ENCODE measurements at regions not wholly inside any gene's neighbourhood (a gene's known extent, or its start where the extent isn't known, plus 50 kb on each side); places are given as distances from the start of the nearest gene placed in this dataset.
"Not testable (repeated sequence)": the region's sequence is repeated elsewhere in the genome, so short reads cannot be mapped to it uniquely, and the experiment has no call there.

- no peak for FAIRE-seq
- no peak for DNase-seq (ENCODE audit: extremely low spot score, insufficient read length, low read depth)
These were observed 243.7 kb downstream of the SMAD2 start for GRCh38 chr18:47686806-47687205.

GRCh38 chr18:47683774-47684173 is 246.7 kb downstream of the SMAD2 start:
- DNase-seq (ENCODE audit: extremely low spot score, insufficient read length, low read depth) = no peak

GRCh38 chr18:47682876-47683275 is 247.6 kb downstream of the SMAD2 start:
- no peak for DNase-seq (ENCODE audit: extremely low spot score, insufficient read length, low read depth)
- FAIRE-seq = no peak

More at GRCh38 chr18:47683774-47684173, 246.7 kb downstream of the SMAD2 start:
- no peak for FAIRE-seq

GRCh38 chr18:47680488-47680887 is 250.0 kb downstream of the SMAD2 start:
- no peak for DNase-seq (ENCODE audit: extremely low spot score, insufficient read length, low read depth)
- FAIRE-seq = peak; percentile 59

GRCh38 chr18:47679864-47680263 is 250.6 kb downstream of the SMAD2 start:
- DNase-seq (ENCODE audit: extremely low spot score, insufficient read length, low read depth) (no peak), FAIRE-seq (no peak)

- no peak for DNase-seq (ENCODE audit: extremely low spot score, insufficient read length, low read depth)
- no peak for FAIRE-seq
These were observed 252.5 kb downstream of the SMAD2 start for GRCh38 chr18:47677952-47678351.

- no peak for FAIRE-seq
- DNase-seq (ENCODE audit: extremely low spot score, insufficient read length, low read depth) = no peak
These were observed 260.6 kb downstream of the SMAD2 start for GRCh38 chr18:47669815-47670214.

- FAIRE-seq (no peak), DNase-seq (ENCODE audit: extremely low spot score, insufficient read length, low read depth) (no peak)
These were observed 272.0 kb downstream of the SMAD2 start for GRCh38 chr18:47658498-47658897.

- DNase-seq (ENCODE audit: extremely low spot score, insufficient read length, low read depth) = no peak
- no peak for FAIRE-seq
These were observed 275.5 kb downstream of the SMAD2 start for GRCh38 chr18:47654988-47655387.

GRCh38 chr18:47644896-47645295 is 285.6 kb downstream of the SMAD2 start:
- FAIRE-seq (no peak), DNase-seq (ENCODE audit: extremely low spot score, insufficient read length, low read depth) (no peak)

GRCh38 chr18:47637551-47637950 is 292.9 kb downstream of the SMAD2 start:
- DNase-seq (ENCODE audit: extremely low spot score, insufficient read length, low read depth); FAIRE-seq: not testable (repeated sequence)

- FAIRE-seq (no peak), DNase-seq (ENCODE audit: extremely low spot score, insufficient read length, low read depth) (no peak)
These were observed 295.0 kb downstream of the SMAD2 start for GRCh38 chr18:47635416-47635815.

- DNase-seq (ENCODE audit: extremely low spot score, insufficient read length, low read depth) (no peak), FAIRE-seq (no peak)
These were observed 297.4 kb downstream of the SMAD2 start for GRCh38 chr18:47632970-47633635.

GRCh38 chr18:47628893-47629292 is 301.6 kb downstream of the SMAD2 start:
- no peak for FAIRE-seq
- no peak for DNase-seq (ENCODE audit: extremely low spot score, insufficient read length, low read depth)

- no peak for DNase-seq (ENCODE audit: extremely low spot score, insufficient read length, low read depth)
- FAIRE-seq = no peak
These were observed 302.1 kb downstream of the SMAD2 start for GRCh38 chr18:47628240-47628781.

GRCh38 chr18:47627030-47627429 is 303.4 kb downstream of the SMAD2 start:
- no peak for DNase-seq (ENCODE audit: extremely low spot score, insufficient read length, low read depth)
- no peak for FAIRE-seq

GRCh38 chr18:47619771-47620448 is 310.5 kb downstream of the SMAD2 start:
- FAIRE-seq (no peak), DNase-seq (ENCODE audit: extremely low spot score, insufficient read length, low read depth) (no peak)

GRCh38 chr18:47618758-47619157 is 311.7 kb downstream of the SMAD2 start:
- FAIRE-seq (no peak), DNase-seq (ENCODE audit: extremely low spot score, insufficient read length, low read depth) (no peak)

- no peak for FAIRE-seq
- no peak for DNase-seq (ENCODE audit: extremely low spot score, insufficient read length, low read depth)
These were observed 315.4 kb downstream of the SMAD2 start for GRCh38 chr18:47615043-47615442.

- FAIRE-seq (no peak), DNase-seq (ENCODE audit: extremely low spot score, insufficient read length, low read depth) (no peak)
These were observed 316.5 kb downstream of the SMAD2 start for GRCh38 chr18:47613929-47614328.

- DNase-seq (ENCODE audit: extremely low spot score, insufficient read length, low read depth) (no peak), FAIRE-seq (no peak)
These were observed 318.8 kb downstream of the SMAD2 start for GRCh38 chr18:47611649-47612048.
